ENCODE measurements at regions not wholly inside any gene's neighbourhood (a gene's known extent, or its start where the extent isn't known, plus 50 kb on each side); places are given as distances from the start of the nearest gene placed in this dataset.
A peak's percentile ranks its signal among the peaks of the same experiment; 100 is the strongest.
"Not testable (repeated sequence)": the region's sequence is repeated elsewhere in the genome, so short reads cannot be mapped to it uniquely, and the experiment has no call there.

DNA sequence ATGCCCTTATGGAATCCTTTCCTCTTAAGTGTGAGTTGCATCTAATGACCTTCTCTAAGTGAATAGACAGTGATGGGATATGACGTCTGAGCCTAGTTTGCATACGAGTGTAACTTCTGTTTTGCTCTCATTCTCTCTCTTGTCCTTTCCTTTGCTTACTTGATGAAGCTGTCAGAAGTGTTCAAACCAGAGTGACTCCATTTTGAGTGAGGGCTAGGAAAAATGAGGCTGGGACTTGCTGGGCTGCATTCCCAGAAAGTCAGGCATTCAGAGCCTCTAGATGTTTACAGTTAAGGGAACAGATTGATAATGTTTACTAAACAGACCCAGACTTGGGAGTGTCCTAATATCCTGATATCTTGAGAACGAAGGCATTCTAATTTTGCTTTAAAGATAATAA lies 311.2 kb upstream of the SOX4 start:
- POLR2A ChIA-PET; H3K4me3 Mint-ChIP-seq (ENCODE audit: unreplicated experiment); H3K36me3 ChIP-seq (ENCODE audit: control insufficient read depth, insufficient read depth, low read length); H3K27me3 Mint-ChIP-seq (ENCODE audit: insufficient read depth, unreplicated experiment); H3K9me3 ChIP-seq; intact Hi-C loops (cut with micrococcal nuclease; ENCODE audit: unreplicated experiment); H3K27me3 ChIP-seq (replicated peaks; ENCODE audit: control insufficient read depth, insufficient read depth, low read length); DNase-seq; H3K9me3 Mint-ChIP-seq (ENCODE audit: unreplicated experiment); H3K36me3 Mint-ChIP-seq (ENCODE audit: insufficient read depth, unreplicated experiment); H3K4me3 ChIP-seq (ENCODE audit: low read depth, low read length); BruUV-seq (replicated peaks): not testable (repeated sequence)
- H3K27ac Mint-ChIP-seq (ENCODE audit: unreplicated experiment), result peak overlapping the region; percentile 58
- H3K4me1 Mint-ChIP-seq (ENCODE audit: low read depth, unreplicated experiment), result peaks cover 32% of the 10 kb centered on the region
- CTCF ChIA-PET, result interaction anchor here (0.6 kb wide), 1 partner anchor 306 kb away, joined by 3 read pairs; no protein-coding TSS in a partner anchor
- peaks cover 37% of the 10 kb centered on the region for H3K4me1 ChIP-seq

GRCh38 chr6:21284166-21284565 lies 309.4 kb upstream of the SOX4 start:
- intact Hi-C loops (cut with micrococcal nuclease; ENCODE audit: unreplicated experiment), result no loop called here
- Histone ChIP-seq H3K9me3 (no peaks in the 10 kb centered on the region), H3K27me3 (replicated peaks; ENCODE audit: control insufficient read depth, insufficient read depth, low read length) (no peaks in the 10 kb centered on the region), H3K36me3 (ENCODE audit: control insufficient read depth, insufficient read depth, low read length) (no peaks in the 10 kb centered on the region), H3K4me1 (peaks cover 28% of the 10 kb centered on the region), H3K4me3 (ENCODE audit: low read depth, low read length) (no peak overlapping the region)
- Mint-ChIP-seq H3K4me1 (ENCODE audit: low read depth, unreplicated experiment) (peaks cover 21% of the 10 kb centered on the region), H3K36me3 (ENCODE audit: insufficient read depth, unreplicated experiment) (no peaks in the 10 kb centered on the region), H3K27ac (ENCODE audit: unreplicated experiment) (no peak overlapping the region), H3K4me3 (ENCODE audit: unreplicated experiment) (no peak overlapping the region), H3K9me3 (ENCODE audit: unreplicated experiment) (no peaks in the 10 kb centered on the region), H3K27me3 (ENCODE audit: insufficient read depth, unreplicated experiment) (no peaks in the 10 kb centered on the region)
- TF ChIP-seq, protein P1, sequence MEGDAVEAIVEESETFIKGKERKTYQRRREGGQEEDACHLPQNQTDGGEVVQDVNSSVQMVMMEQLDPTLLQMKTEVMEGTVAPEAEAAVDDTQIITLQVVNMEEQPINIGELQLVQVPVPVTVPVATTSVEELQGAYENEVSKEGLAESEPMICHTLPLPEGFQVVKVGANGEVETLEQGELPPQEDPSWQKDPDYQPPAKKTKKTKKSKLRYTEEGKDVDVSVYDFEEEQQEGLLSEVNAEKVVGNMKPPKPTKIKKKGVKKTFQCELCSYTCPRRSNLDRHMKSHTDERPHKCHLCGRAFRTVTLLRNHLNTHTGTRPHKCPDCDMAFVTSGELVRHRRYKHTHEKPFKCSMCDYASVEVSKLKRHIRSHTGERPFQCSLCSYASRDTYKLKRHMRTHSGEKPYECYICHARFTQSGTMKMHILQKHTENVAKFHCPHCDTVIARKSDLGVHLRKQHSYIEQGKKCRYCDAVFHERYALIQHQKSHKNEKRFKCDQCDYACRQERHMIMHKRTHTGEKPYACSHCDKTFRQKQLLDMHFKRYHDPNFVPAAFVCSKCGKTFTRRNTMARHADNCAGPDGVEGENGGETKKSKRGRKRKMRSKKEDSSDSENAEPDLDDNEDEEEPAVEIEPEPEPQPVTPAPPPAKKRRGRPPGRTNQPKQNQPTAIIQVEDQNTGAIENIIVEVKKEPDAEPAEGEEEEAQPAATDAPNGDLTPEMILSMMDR (IDR thresholded peaks at IDR 0.05; ENCODE audit: insufficient read depth in 1 of 2, low read depth in 1 of 2, low read length in 1 of 2, severe bottlenecking in 1 of 2, unreplicated experiment in 1 of 2), result no peak
- ChIA-PET CTCF (no interaction called here), POLR2A (no interaction called here)
- DNase-seq, result no peak
- BruUV-seq (replicated peaks), result no TSS peak

DNA sequence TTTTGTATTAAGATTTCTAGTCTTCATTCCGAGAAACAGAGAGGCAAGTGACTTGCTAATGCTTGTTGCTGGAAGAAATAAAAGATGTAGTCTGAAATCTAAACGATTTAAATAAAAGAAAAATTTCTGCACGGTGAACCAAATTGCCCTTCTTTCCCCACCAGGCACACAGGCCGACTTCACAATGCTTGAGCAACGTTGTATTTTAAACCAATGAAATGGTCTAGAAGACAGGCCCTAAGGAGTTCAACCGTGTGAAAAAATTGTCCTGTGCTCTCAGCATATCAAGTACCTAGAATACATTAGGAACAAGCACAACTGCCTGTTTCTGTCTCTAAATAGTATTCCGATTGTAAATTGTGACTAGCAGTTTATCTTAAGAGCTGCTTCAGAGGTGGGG lies 308.8 kb upstream of the SOX4 start:
- peaks cover 21% of the 10 kb centered on the region for H3K4me1 Mint-ChIP-seq (ENCODE audit: low read depth, unreplicated experiment)
- BruUV-seq (replicated peaks), result no TSS peak
- H3K36me3 Mint-ChIP-seq (ENCODE audit: insufficient read depth, unreplicated experiment), result no peaks in the 10 kb centered on the region
- no peaks in the 10 kb centered on the region for H3K27me3 Mint-ChIP-seq (ENCODE audit: insufficient read depth, unreplicated experiment)
- ChIA-PET POLR2A (no interaction called here), CTCF (no interaction called here)
- H3K27ac Mint-ChIP-seq (ENCODE audit: unreplicated experiment), result no peak overlapping the region
- no peak overlapping the region for H3K4me3 ChIP-seq (ENCODE audit: low read depth, low read length)
- H3K4me1 ChIP-seq, result peaks cover 28% of the 10 kb centered on the region
- no peaks in the 10 kb centered on the region for H3K9me3 ChIP-seq
- no peak for DNase-seq
- no peaks in the 10 kb centered on the region for H3K36me3 ChIP-seq (ENCODE audit: control insufficient read depth, insufficient read depth, low read length)
- intact Hi-C loops (cut with micrococcal nuclease; ENCODE audit: unreplicated experiment), result no loop called here
- H3K9me3 Mint-ChIP-seq (ENCODE audit: unreplicated experiment), result no peaks in the 10 kb centered on the region
- TF ChIP-seq, protein P1 (IDR thresholded peaks at IDR 0.05; ENCODE audit: insufficient read depth in 1 of 2, low read depth in 1 of 2, low read length in 1 of 2, severe bottlenecking in 1 of 2, unreplicated experiment in 1 of 2), result no peak
- no peak overlapping the region for H3K4me3 Mint-ChIP-seq (ENCODE audit: unreplicated experiment)
- H3K27me3 ChIP-seq (replicated peaks; ENCODE audit: control insufficient read depth, insufficient read depth, low read length), result no peaks in the 10 kb centered on the region

DNA sequence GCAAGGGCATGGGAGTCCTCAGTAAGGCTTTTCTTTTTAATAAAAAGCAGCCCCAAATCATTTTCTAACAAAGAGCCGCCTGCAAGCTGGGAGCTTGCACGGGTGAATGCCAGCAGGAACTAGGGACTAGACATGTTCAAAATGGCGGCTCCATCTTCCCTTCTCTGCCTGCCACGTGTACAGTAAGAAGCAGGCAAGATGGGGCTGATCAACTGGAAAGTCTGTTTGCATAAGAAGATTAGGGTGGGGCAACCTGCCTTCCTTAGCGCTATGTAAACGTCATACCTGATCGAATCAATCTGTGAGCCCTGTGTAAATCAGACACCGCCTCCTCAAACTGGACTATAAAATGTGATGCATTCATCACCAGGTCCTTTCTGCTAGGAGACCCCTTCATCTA lies 299.4 kb upstream of the SOX4 start:
- H3K4me3 Mint-ChIP-seq (ENCODE audit: unreplicated experiment), result no peak overlapping the region
- DNase-seq, result no peak
- no peaks in the 10 kb centered on the region for H3K36me3 Mint-ChIP-seq (ENCODE audit: insufficient read depth, unreplicated experiment)
- TF ChIP-seq, protein P1 (IDR thresholded peaks at IDR 0.05; ENCODE audit: insufficient read depth in 1 of 2, low read depth in 1 of 2, low read length in 1 of 2, severe bottlenecking in 1 of 2, unreplicated experiment in 1 of 2), result no peak
- H3K4me1 Mint-ChIP-seq (ENCODE audit: low read depth, unreplicated experiment), result peaks cover 6% of the 10 kb centered on the region
- intact Hi-C loops (cut with micrococcal nuclease; ENCODE audit: unreplicated experiment), result no loop called here
- Histone ChIP-seq H3K9me3 (no peaks in the 10 kb centered on the region), H3K36me3 (ENCODE audit: control insufficient read depth, insufficient read depth, low read length) (no peaks in the 10 kb centered on the region), H3K27me3 (replicated peaks; ENCODE audit: control insufficient read depth, insufficient read depth, low read length) (no peaks in the 10 kb centered on the region), H3K4me1 (no peaks in the 10 kb centered on the region), H3K4me3 (ENCODE audit: low read depth, low read length) (no peak overlapping the region)
- H3K27me3 Mint-ChIP-seq (ENCODE audit: insufficient read depth, unreplicated experiment), result no peaks in the 10 kb centered on the region
- no peaks in the 10 kb centered on the region for H3K9me3 Mint-ChIP-seq (ENCODE audit: unreplicated experiment)
- POLR2A ChIA-PET, result no interaction called here
- H3K27ac Mint-ChIP-seq (ENCODE audit: unreplicated experiment), result no peak overlapping the region
- no TSS peak for BruUV-seq (replicated peaks)
- CTCF ChIA-PET, result no interaction called here
